ENCODE measurements at regions not wholly inside any gene's neighbourhood (a gene's known extent, or its start where the extent isn't known, plus 50 kb on each side); places are given as distances from the start of the nearest gene placed in this dataset.

DNA sequence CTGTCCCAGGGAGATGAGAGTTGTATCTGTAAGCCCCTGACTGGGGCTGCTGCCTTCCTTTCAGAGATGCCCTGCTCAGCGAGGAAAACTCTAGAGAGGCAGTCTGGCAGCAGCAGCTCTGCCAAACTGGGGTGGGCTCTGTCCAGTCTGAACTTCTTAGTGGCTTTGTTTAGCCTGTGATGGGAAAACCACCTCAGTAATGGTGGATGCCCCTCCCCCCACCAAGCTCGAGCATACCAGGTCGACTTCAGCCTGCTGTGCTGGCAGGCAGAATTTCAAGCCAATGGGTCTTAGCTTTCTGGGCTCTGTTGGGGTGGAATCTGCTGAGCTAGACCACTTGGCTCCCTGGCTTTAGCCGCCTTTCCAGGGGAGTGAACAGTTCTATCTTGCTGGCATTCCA is 218.3 kb downstream of the TUSC7 start:
- TF ChIP-seq EZH2 (IDR thresholded peaks at IDR 0.05; ENCODE audit: borderline replicate concordance, low read depth, low read length, severe bottlenecking) = no peak
- TF ChIP-seq, protein P1, sequence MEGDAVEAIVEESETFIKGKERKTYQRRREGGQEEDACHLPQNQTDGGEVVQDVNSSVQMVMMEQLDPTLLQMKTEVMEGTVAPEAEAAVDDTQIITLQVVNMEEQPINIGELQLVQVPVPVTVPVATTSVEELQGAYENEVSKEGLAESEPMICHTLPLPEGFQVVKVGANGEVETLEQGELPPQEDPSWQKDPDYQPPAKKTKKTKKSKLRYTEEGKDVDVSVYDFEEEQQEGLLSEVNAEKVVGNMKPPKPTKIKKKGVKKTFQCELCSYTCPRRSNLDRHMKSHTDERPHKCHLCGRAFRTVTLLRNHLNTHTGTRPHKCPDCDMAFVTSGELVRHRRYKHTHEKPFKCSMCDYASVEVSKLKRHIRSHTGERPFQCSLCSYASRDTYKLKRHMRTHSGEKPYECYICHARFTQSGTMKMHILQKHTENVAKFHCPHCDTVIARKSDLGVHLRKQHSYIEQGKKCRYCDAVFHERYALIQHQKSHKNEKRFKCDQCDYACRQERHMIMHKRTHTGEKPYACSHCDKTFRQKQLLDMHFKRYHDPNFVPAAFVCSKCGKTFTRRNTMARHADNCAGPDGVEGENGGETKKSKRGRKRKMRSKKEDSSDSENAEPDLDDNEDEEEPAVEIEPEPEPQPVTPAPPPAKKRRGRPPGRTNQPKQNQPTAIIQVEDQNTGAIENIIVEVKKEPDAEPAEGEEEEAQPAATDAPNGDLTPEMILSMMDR (IDR thresholded peaks at IDR 0.05; ENCODE audit: borderline replicate concordance, extremely low read depth, low read length, poor library complexity, severe bottlenecking) = no peak
